HL-60 (cell line): ENCODE measurements at regions not wholly inside any gene's neighbourhood (a gene's known extent, or its start where the extent isn't known, plus 50 kb on each side); places are given as distances from the start of the nearest gene placed in this dataset.

ENCODE experiments used
- POLR2AphosphoS5 ChIP-seq: IDR thresholded peaks from 2 replicates; pipeline ENCODE4 v1.6.1; 2012; ENCODE audit warnings: low read depth
- REST ChIP-seq: IDR thresholded peaks from 2 replicates; pipeline ENCODE4 v1.6.1; 2012; ENCODE audit warnings: low read depth; ENCODE audit not compliant: insufficient replicate concordance
- SPI1 ChIP-seq: IDR thresholded peaks from 2 replicates; pipeline ENCODE4 v1.6.1; 2012; ENCODE audit warnings: low read depth, mild to moderate bottlenecking, borderline replicate concordance
- TF ChIP-seq, protein P1 (sequence below): IDR thresholded peaks from one replicate; pipeline ENCODE4 v1.5.1; 2011; ENCODE audit warnings: low read length, control low read depth, inconsistent platforms; ENCODE audit not compliant: insufficient read depth

GRCh38 chr6:138666636-138667035 lies 106.9 kb upstream of the CCDC28A start:
- TF ChIP-seq, protein P1, sequence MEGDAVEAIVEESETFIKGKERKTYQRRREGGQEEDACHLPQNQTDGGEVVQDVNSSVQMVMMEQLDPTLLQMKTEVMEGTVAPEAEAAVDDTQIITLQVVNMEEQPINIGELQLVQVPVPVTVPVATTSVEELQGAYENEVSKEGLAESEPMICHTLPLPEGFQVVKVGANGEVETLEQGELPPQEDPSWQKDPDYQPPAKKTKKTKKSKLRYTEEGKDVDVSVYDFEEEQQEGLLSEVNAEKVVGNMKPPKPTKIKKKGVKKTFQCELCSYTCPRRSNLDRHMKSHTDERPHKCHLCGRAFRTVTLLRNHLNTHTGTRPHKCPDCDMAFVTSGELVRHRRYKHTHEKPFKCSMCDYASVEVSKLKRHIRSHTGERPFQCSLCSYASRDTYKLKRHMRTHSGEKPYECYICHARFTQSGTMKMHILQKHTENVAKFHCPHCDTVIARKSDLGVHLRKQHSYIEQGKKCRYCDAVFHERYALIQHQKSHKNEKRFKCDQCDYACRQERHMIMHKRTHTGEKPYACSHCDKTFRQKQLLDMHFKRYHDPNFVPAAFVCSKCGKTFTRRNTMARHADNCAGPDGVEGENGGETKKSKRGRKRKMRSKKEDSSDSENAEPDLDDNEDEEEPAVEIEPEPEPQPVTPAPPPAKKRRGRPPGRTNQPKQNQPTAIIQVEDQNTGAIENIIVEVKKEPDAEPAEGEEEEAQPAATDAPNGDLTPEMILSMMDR = no peak
- TF ChIP-seq POLR2AphosphoS5 = no peak
- no peak for TF ChIP-seq SPI1
- no peak for TF ChIP-seq REST
